ENCODE measurements at regions not wholly inside any gene's neighbourhood (a gene's known extent, or its start where the extent isn't known, plus 50 kb on each side); places are given as distances from the start of the nearest gene placed in this dataset.

- no peaks in the 10 kb centered on the region for H3K27me3 ChIP-seq
- H3K4me3 ChIP-seq: peak overlapping the region in 1 of 10 donors; percentile 2
- WGBS, 2 donors: 9 to 25% methylated on average over 2 of the region's 2 CpGs
- peaks cover 0 to 14% (median 0%) of the 10 kb centered on the region in 11 donors for H3K9me3 ChIP-seq
- intact Hi-C loops (cut with DNase I): loop anchor here in 2 of 10 donors (1.0 to 10.0 kb wide), 2 partner anchors 104 to 111 kb away; no protein-coding TSS in a partner anchor
- peak; percentile 29 to 78 (median 63) for ATAC-seq
- peak; percentile 42 to 67 for DNase-seq
- peaks cover 0 to 42% (median 28%) of the 10 kb centered on the region in 9 donors for H3K4me1 ChIP-seq
- H3K36me3 ChIP-seq: no peaks in the 10 kb centered on the region
- H3K27ac ChIP-seq: peak overlapping the region; percentile 36 to 90 (median 82)
- no peak for TF ChIP-seq CTCF (IDR thresholded peaks at IDR 0.05)
Observed at GRCh38 chr11:119780222-119780953, 51.4 kb upstream of the NECTIN1 start.

GRCh38 chr11:119779195-119780071 is 50.4 kb upstream of the NECTIN1 start:
- Histone ChIP-seq H3K4me1 (peaks cover 0 to 42% (median 28%) of the 10 kb centered on the region in 9 donors), H3K36me3 (no peaks in the 10 kb centered on the region), H3K27me3 (no peaks in the 10 kb centered on the region), H3K4me3 (no peak overlapping the region), H3K9me3 (peaks cover 0 to 12% (median 0%) of the 10 kb centered on the region in 11 donors), H3K27ac (peak overlapping the region; percentile 36 to 90 (median 82))
- ATAC-seq: peak; percentile 77 to 93 (median 86)
- TF ChIP-seq CTCF (IDR thresholded peaks at IDR 0.05): no peak
- 29 to 35% methylated on average over 22 of the region's 22 CpGs for WGBS, 2 donors
- peak; percentile 60 to 66 for DNase-seq
- intact Hi-C loops (cut with DNase I): loop anchor here in 2 of 10 donors (1.0 to 10.0 kb wide), 2 partner anchors 105 to 112 kb away; no protein-coding TSS in a partner anchor

All from heart right ventricle (tissue), 16 donors.